ENCODE measurements at regions not wholly inside any gene's neighbourhood (a gene's known extent, or its start where the extent isn't known, plus 50 kb on each side); places are given as distances from the start of the nearest gene placed in this dataset.

DNA sequence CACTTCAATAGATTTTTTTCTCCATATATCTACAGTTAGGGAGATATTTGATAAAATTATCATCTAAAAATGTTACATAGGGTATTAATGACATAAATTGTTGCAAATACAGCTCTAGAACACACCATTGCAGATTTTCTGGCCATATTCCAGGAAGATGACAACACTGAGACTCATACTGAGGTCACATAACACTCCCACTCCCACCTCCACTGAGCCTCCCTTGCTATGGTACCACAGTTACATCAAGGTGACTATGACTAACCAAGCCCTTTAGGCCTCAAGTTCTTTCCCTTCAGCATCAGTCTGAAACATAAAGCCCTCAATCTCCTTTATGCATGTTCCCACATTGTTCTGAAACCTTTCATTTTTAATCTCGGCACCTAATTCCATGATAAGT, 932.0 kb upstream of the IGFBP7 start:
- TF ChIP-seq, protein P1, sequence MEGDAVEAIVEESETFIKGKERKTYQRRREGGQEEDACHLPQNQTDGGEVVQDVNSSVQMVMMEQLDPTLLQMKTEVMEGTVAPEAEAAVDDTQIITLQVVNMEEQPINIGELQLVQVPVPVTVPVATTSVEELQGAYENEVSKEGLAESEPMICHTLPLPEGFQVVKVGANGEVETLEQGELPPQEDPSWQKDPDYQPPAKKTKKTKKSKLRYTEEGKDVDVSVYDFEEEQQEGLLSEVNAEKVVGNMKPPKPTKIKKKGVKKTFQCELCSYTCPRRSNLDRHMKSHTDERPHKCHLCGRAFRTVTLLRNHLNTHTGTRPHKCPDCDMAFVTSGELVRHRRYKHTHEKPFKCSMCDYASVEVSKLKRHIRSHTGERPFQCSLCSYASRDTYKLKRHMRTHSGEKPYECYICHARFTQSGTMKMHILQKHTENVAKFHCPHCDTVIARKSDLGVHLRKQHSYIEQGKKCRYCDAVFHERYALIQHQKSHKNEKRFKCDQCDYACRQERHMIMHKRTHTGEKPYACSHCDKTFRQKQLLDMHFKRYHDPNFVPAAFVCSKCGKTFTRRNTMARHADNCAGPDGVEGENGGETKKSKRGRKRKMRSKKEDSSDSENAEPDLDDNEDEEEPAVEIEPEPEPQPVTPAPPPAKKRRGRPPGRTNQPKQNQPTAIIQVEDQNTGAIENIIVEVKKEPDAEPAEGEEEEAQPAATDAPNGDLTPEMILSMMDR (IDR thresholded peaks at IDR 0.05 in 2 of 3, conservative IDR thresholded peaks at IDR 0.05 in 1 of 3; ENCODE audit: control insufficient read depth in 2 of 3, extremely low read depth in 1 of 3, insufficient read depth in 1 of 3, low read depth in 3 of 3, low read length in 3 of 3): no peak
- TF ChIP-seq TAF1 (IDR thresholded peaks at IDR 0.05; ENCODE audit: borderline replicate concordance, low read depth, low read length) (no peak), MYC (IDR thresholded peaks at IDR 0.05; ENCODE audit: insufficient read depth, insufficient read length, insufficient replicate concordance, low read length, severe bottlenecking) (no peak), RAD21 (IDR thresholded peaks at IDR 0.05; ENCODE audit: insufficient read depth, low read depth, low read length) (no peak), POLR2A (IDR thresholded peaks at IDR 0.05; ENCODE audit: low read depth, low read length) (no peak), ASH2L (IDR thresholded peaks at IDR 0.05; ENCODE audit: borderline replicate concordance, low read depth) (no peak), SUPT20H (IDR thresholded peaks at IDR 0.05; ENCODE audit: borderline replicate concordance, control insufficient read depth, low read depth, low read length) (no peak)
- TF ChIP-seq, protein P2, sequence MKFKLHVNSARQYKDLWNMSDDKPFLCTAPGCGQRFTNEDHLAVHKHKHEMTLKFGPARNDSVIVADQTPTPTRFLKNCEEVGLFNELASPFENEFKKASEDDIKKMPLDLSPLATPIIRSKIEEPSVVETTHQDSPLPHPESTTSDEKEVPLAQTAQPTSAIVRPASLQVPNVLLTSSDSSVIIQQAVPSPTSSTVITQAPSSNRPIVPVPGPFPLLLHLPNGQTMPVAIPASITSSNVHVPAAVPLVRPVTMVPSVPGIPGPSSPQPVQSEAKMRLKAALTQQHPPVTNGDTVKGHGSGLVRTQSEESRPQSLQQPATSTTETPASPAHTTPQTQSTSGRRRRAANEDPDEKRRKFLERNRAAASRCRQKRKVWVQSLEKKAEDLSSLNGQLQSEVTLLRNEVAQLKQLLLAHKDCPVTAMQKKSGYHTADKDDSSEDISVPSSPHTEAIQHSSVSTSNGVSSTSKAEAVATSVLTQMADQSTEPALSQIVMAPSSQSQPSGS (IDR thresholded peaks at IDR 0.05; ENCODE audit: low read length): no peak

All from GM12878 (cell line).